ENCODE measurements at regions not wholly inside any gene's neighbourhood (a gene's known extent, or its start where the extent isn't known, plus 50 kb on each side); places are given as distances from the start of the nearest gene placed in this dataset.

DNA sequence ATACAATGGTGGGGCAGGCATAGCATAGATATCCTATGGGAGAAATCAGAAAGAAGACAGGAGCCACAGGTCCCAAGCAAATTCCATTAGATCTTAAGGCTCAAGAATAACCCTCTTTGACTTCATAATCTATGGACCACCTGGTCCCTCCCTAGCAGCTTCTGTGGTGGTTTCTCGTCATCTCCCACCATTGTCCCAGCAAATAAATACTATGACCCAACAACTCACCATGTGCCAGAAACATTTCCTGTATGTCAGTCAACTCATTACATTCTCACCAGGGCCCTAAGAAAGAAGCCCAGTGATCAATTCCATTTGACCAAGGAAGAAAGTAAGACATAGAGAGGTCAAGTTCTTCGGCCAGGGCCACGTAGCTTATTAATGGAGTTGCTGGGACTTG, 646.2 kb downstream of the VRK1 start:
- ChIA-PET POLR2A (no interaction called here), CTCF (ENCODE audit: low intra/inter-chr PET ratio, low total read pairs) (no interaction called here)
- no peak overlapping the region for H3K27ac ChIP-seq (ENCODE audit: extremely low read length, insufficient read depth, low read length)
- no peaks in the 10 kb centered on the region for H3K36me3 ChIP-seq (replicated peaks in 1 of 2; ENCODE audit: control insufficient read depth in 1 of 2, insufficient read depth in 2 of 2, low read length in 2 of 2)
- H3K27me3 ChIP-seq (ENCODE audit: control insufficient read depth in 1 of 2, insufficient read depth in 2 of 2, low read length in 2 of 2): no peaks in the 10 kb centered on the region
- FAIRE-seq (no peak), ATAC-seq (no peak), DNase-seq (ENCODE audit: low spot score) (no peak)
- no peak overlapping the region for H3K4me2 ChIP-seq (ENCODE audit: low read depth, low read length)
- BruUV-seq (replicated peaks): no TSS peak
- intact Hi-C loops (cut with micrococcal nuclease; ENCODE audit: unreplicated experiment): no loop called here
- no peaks in the 10 kb centered on the region for H3K79me2 ChIP-seq (ENCODE audit: insufficient read depth, low read length)
- H3K4me3 ChIP-seq (replicated peaks in 1 of 3; ENCODE audit: insufficient read depth in 1 of 3, low read depth in 2 of 3, low read length in 3 of 3): no peak overlapping the region
- in situ Hi-C loops (cut with HindIII; ENCODE audit: extremely low pct_ligation_motif_present, low pct_unique_long_range_greater_than_20kb): no loop called here
- H2AFZ ChIP-seq (ENCODE audit: low read length): no peak overlapping the region
- H3K4me1 ChIP-seq (ENCODE audit: insufficient read depth, low read length): no peaks in the 10 kb centered on the region
- WGBS (ENCODE audit: low lambda C conversion rate): 43% methylated on average over 3 of the region's 3 CpGs
- no peak overlapping the region for H3K9ac ChIP-seq (ENCODE audit: insufficient read depth, low read depth, low read length)
- peaks cover 84% of the 10 kb centered on the region for H3K9me3 ChIP-seq (ENCODE audit: low read length)
- H4K20me1 ChIP-seq (ENCODE audit: insufficient read depth, low read length): no peaks in the 10 kb centered on the region
- no peak for TF ChIP-seq JARID2 (CRISPR knock-in tag; IDR thresholded peaks at IDR 0.05; ENCODE audit: insufficient replicate concordance)
- TF ChIP-seq, protein P1, sequence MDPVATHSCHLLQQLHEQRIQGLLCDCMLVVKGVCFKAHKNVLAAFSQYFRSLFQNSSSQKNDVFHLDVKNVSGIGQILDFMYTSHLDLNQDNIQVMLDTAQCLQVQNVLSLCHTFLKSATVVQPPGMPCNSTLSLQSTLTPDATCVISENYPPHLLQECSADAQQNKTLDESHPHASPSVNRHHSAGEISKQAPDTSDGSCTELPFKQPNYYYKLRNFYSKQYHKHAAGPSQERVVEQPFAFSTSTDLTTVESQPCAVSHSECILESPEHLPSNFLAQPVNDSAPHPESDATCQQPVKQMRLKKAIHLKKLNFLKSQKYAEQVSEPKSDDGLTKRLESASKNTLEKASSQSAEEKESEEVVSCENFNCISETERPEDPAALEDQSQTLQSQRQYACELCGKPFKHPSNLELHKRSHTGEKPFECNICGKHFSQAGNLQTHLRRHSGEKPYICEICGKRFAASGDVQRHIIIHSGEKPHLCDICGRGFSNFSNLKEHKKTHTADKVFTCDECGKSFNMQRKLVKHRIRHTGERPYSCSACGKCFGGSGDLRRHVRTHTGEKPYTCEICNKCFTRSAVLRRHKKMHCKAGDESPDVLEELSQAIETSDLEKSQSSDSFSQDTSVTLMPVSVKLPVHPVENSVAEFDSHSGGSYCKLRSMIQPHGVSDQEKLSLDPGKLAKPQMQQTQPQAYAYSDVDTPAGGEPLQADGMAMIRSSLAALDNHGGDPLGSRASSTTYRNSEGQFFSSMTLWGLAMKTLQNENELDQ (CRISPR knock-in tag; IDR thresholded peaks at IDR 0.05; ENCODE audit: borderline replicate concordance): no peak
- TF ChIP-seq ZNF713 (CRISPR knock-in tag; IDR thresholded peaks at IDR 0.05): no peak
- TF ChIP-seq CREB1 (IDR thresholded peaks at IDR 0.05): no peak
- no peak for TF ChIP-seq CREB1 (CRISPR knock-in tag; IDR thresholded peaks at IDR 0.05)
- TF ChIP-seq FOXP1 (IDR thresholded peaks at IDR 0.05): no peak
- no peak for TF ChIP-seq FOXP1 (CRISPR knock-in tag; IDR thresholded peaks at IDR 0.05)
- TF ChIP-seq, protein P2, sequence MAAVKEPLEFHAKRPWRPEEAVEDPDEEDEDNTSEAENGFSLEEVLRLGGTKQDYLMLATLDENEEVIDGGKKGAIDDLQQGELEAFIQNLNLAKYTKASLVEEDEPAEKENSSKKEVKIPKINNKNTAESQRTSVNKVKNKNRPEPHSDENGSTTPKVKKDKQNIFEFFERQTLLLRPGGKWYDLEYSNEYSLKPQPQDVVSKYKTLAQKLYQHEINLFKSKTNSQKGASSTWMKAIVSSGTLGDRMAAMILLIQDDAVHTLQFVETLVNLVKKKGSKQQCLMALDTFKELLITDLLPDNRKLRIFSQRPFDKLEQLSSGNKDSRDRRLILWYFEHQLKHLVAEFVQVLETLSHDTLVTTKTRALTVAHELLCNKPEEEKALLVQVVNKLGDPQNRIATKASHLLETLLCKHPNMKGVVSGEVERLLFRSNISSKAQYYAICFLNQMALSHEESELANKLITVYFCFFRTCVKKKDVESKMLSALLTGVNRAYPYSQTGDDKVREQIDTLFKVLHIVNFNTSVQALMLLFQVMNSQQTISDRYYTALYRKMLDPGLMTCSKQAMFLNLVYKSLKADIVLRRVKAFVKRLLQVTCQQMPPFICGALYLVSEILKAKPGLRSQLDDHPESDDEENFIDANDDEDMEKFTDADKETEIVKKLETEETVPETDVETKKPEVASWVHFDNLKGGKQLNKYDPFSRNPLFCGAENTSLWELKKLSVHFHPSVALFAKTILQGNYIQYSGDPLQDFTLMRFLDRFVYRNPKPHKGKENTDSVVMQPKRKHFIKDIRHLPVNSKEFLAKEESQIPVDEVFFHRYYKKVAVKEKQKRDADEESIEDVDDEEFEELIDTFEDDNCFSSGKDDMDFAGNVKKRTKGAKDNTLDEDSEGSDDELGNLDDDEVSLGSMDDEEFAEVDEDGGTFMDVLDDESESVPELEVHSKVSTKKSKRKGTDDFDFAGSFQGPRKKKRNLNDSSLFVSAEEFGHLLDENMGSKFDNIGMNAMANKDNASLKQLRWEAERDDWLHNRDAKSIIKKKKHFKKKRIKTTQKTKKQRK (IDR thresholded peaks at IDR 0.05; ENCODE audit: low read length): no peak
- no peak for TF ChIP-seq ZNF776 (CRISPR knock-in tag; IDR thresholded peaks at IDR 0.05)
- no peak for TF ChIP-seq ZFP90 (CRISPR knock-in tag; IDR thresholded peaks at IDR 0.05; ENCODE audit: borderline replicate concordance)
- TF ChIP-seq, protein P3, sequence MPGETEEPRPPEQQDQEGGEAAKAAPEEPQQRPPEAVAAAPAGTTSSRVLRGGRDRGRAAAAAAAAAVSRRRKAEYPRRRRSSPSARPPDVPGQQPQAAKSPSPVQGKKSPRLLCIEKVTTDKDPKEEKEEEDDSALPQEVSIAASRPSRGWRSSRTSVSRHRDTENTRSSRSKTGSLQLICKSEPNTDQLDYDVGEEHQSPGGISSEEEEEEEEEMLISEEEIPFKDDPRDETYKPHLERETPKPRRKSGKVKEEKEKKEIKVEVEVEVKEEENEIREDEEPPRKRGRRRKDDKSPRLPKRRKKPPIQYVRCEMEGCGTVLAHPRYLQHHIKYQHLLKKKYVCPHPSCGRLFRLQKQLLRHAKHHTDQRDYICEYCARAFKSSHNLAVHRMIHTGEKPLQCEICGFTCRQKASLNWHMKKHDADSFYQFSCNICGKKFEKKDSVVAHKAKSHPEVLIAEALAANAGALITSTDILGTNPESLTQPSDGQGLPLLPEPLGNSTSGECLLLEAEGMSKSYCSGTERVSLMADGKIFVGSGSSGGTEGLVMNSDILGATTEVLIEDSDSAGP (CRISPR knock-in tag; IDR thresholded peaks at IDR 0.05; ENCODE audit: borderline replicate concordance): no peak
- TF ChIP-seq ZNF770 (CRISPR knock-in tag; IDR thresholded peaks at IDR 0.05): no peak
- TF ChIP-seq PAWR (CRISPR knock-in tag; IDR thresholded peaks at IDR 0.05; ENCODE audit: borderline replicate concordance): no peak
- TF ChIP-seq, protein P4, sequence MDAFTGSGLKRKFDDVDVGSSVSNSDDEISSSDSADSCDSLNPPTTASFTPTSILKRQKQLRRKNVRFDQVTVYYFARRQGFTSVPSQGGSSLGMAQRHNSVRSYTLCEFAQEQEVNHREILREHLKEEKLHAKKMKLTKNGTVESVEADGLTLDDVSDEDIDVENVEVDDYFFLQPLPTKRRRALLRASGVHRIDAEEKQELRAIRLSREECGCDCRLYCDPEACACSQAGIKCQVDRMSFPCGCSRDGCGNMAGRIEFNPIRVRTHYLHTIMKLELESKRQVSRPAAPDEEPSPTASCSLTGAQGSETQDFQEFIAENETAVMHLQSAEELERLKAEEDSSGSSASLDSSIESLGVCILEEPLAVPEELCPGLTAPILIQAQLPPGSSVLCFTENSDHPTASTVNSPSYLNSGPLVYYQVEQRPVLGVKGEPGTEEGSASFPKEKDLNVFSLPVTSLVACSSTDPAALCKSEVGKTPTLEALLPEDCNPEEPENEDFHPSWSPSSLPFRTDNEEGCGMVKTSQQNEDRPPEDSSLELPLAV (CRISPR knock-in tag; conservative IDR thresholded peaks at IDR 0.05; ENCODE audit: low read depth): no peak

Measured in HepG2 (cell line).